Pancreas (tissue), 10 donors: ENCODE measurements at regions not wholly inside any gene's neighbourhood (a gene's known extent, or its start where the extent isn't known, plus 50 kb on each side); places are given as distances from the start of the nearest gene placed in this dataset.
A peak's percentile ranks its signal among the peaks of the same experiment; 100 is the strongest.

Experiments
- ATAC-seq, 4 donors: fragments of 200-7000 bp; cut with Tn5 transposase; one replicate each; pipeline versions ENCODE4 v1.8.0 to v1.9.1; 2020; ENCODE audit warnings: mild to moderate bottlenecking in 4 of 4, moderate library complexity in 4 of 4
- DNase-seq, 6 donors: peaks; one replicate each; pipeline ENCODE4 v3.0.0-alpha.2; 2020
- FAIRE-seq: peaks from 2 replicates; lab custom pipeline; 2012; peaks lifted over from hg19 to GRCh38; lab: Jason Lieb, UNC
- H3K27ac ChIP-seq, 4 donors: fragments of 200-600 bp; sonication (generic); 1 replicate in 3 of 4; 2 replicates in 1 of 4; pipeline versions ENCODE4 v1.5.0 to v1.8.0; 2020
- H3K27me3 ChIP-seq, 4 donors: fragments of 200-600 bp; one replicate each; pipeline ENCODE4 v1.8.0; 2021
- H3K36me3 ChIP-seq, 3 donors: fragments of 200-600 bp; sonication (generic) in 1 of 3; one replicate each; pipeline versions ENCODE4 v1.5.0 to v1.8.0; 2020 to 2021
- H3K4me1 ChIP-seq, 3 donors: fragments of 200-600 bp; one replicate each; pipeline ENCODE4 v1.8.0; 2021
- H3K4me3 ChIP-seq, 4 donors: fragments of 200-600 bp; sonication (generic) in 2 of 4; one replicate each; pipeline versions ENCODE4 v1.5.0 to v1.8.0; 2020 to 2021
- H3K9me3 ChIP-seq, 4 donors: fragments of 200-600 bp; one replicate each; pipeline ENCODE4 v1.8.0; 2021
- WGBS, 2 donors: extraction: QIAGEN DNeasy Blood & Tissue Kit; methylation state at CpG; one replicate each; pipeline ENCODE4 v1.1.7; 2013; 5-methylcytosine and 5-hydroxymethylcytosine counted together
- intact Hi-C, 3 donors: fragments of 100-400 bp; cut with DNase I; formaldehyde crosslinking; loops; one replicate each; pipeline versions ENCODE4 v1.11.1 to v1.14.2; 2022
- TF ChIP-seq, protein P1 (sequence below), 4 donors: fragments of 200-600 bp; sonication (generic) in 3 of 4; IDR thresholded peaks; one replicate each; pipeline versions ENCODE4 v1.5.0 to v1.8.0; 2021; ENCODE audit warnings: antibody characterized with exemption in 4 of 4
- donor health status: healthy with polysubstance abuse.
- donor health status: DM: no; HTN: no; CAD: no; lungs with moderate emphysema.
- donor health status: DM: no; HTN: no; CAD: no.
- donor health status: control.
- donor health status: control.
- donor health status: Bipolar disorder and iron deficiency.
- donor health status: DM: yes; HTN: yes; CAD: no.
- donor health status: DM: no; HTN: no; CAD: no.
- donor health status: DM: no; HTN: no; CAD: no.
- donor health status: DM: yes; HTN: yes; CAD: no.

DNA sequence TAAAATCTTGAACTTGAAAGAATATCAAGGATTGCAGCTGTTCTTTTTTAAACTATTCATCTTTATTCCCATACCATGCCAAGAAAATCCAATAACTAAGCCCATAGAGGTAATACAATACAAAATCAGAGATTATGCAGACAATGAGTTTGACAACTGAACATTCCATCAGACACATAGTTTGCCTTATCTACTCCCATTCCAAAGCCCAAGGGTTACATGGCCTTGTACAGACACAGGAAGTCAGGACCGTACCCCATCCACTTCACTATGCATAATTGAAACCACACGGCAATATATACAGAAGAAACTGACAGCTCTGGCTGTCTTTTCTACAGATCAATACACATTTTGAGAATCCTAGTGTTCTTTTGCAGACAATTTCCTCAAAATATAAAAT, 181.3 kb downstream of the TMX3 start:
- H3K4me3 ChIP-seq: no peak overlapping the region
- FAIRE-seq: no peak

DNA sequence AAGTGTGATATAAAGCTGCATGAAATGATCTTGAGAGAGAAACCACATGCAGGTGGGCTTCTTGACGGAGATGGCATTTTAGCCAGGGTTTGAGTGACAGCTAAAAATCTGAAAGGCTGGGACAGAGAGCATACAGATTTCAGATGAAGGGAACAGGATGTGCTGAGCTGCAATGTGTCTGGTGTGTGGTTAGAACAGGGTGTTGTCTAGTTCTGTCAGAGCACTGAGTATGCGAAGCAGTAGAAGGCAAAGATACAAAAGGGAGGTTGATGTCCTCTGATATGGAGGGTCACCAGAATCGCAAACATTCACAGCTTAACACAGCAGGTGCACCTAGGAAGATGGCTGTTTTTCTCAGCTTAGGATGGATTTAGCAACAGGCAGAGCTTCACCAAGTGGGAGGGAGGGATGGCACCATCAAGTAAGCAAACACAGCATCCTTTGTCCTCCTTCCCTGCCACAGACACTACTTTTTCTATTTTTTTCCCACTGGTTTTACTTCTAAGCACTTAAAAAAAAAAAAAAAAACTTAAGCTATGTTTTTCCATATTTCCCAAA, 182.5 kb downstream of the TMX3 start:
- Histone ChIP-seq H3K27me3 (no peaks in the 10 kb centered on the region), H3K4me1 (no peaks in the 10 kb centered on the region), H3K36me3 (no peaks in the 10 kb centered on the region), H3K9me3 (no peaks in the 10 kb centered on the region), H3K4me3 (no peak overlapping the region), H3K27ac (no peak overlapping the region)
- 33 to 48% methylated on average over 3 of the region's 3 CpGs for WGBS, 2 donors
- intact Hi-C loops: no loop called here
- FAIRE-seq (no peak), DNase-seq (no peak), ATAC-seq (no peak)
- TF ChIP-seq, protein P1, sequence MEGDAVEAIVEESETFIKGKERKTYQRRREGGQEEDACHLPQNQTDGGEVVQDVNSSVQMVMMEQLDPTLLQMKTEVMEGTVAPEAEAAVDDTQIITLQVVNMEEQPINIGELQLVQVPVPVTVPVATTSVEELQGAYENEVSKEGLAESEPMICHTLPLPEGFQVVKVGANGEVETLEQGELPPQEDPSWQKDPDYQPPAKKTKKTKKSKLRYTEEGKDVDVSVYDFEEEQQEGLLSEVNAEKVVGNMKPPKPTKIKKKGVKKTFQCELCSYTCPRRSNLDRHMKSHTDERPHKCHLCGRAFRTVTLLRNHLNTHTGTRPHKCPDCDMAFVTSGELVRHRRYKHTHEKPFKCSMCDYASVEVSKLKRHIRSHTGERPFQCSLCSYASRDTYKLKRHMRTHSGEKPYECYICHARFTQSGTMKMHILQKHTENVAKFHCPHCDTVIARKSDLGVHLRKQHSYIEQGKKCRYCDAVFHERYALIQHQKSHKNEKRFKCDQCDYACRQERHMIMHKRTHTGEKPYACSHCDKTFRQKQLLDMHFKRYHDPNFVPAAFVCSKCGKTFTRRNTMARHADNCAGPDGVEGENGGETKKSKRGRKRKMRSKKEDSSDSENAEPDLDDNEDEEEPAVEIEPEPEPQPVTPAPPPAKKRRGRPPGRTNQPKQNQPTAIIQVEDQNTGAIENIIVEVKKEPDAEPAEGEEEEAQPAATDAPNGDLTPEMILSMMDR (IDR thresholded peaks at IDR 0.05): no peak

More for the DNA sequence above, 181.3 kb downstream of the TMX3 start:
- TF ChIP-seq, protein P1 (IDR thresholded peaks at IDR 0.05): no peak
- Histone ChIP-seq H3K4me1 (no peaks in the 10 kb centered on the region), H3K36me3 (no peaks in the 10 kb centered on the region), H3K9me3 (no peaks in the 10 kb centered on the region), H3K27me3 (no peaks in the 10 kb centered on the region), H3K27ac (no peak overlapping the region)
- 37 to 41% methylated on average over 2 of the region's 2 CpGs for WGBS, 2 donors
- ATAC-seq (no peak), DNase-seq (no peak)
- intact Hi-C loops: no loop called here

DNA sequence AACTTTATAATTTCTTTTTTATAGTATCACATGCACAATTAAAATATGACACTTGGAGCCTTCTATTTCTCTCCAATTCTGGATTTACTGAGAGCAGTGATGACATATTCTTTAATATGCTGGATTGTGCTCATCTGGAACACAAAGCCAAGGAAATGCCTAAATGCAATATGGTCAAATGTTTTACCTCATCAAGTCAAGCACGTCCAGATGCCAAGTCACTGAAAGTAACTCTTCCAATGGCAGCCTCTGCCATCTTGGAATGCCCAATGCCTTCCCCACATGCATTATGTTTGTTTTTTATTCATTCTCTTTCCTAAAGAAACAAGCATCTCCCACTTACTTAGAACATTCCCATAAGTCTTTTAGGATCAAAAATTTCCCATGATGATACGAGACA, 189.8 kb downstream of the TMX3 start:
- 56 to 58% methylated on average over 2 of the region's 2 CpGs for WGBS, 2 donors
- H3K4me1 ChIP-seq: no peaks in the 10 kb centered on the region
- H3K4me3 ChIP-seq: no peak overlapping the region
- TF ChIP-seq, protein P1 (IDR thresholded peaks at IDR 0.05): no peak
- no peaks in the 10 kb centered on the region for H3K36me3 ChIP-seq
- FAIRE-seq: no peak
- H3K9me3 ChIP-seq: no peaks in the 10 kb centered on the region
- intact Hi-C loops: no loop called here
- DNase-seq: no peak
- no peak for ATAC-seq
- no peaks in the 10 kb centered on the region for H3K27me3 ChIP-seq
- no peak overlapping the region for H3K27ac ChIP-seq

DNA sequence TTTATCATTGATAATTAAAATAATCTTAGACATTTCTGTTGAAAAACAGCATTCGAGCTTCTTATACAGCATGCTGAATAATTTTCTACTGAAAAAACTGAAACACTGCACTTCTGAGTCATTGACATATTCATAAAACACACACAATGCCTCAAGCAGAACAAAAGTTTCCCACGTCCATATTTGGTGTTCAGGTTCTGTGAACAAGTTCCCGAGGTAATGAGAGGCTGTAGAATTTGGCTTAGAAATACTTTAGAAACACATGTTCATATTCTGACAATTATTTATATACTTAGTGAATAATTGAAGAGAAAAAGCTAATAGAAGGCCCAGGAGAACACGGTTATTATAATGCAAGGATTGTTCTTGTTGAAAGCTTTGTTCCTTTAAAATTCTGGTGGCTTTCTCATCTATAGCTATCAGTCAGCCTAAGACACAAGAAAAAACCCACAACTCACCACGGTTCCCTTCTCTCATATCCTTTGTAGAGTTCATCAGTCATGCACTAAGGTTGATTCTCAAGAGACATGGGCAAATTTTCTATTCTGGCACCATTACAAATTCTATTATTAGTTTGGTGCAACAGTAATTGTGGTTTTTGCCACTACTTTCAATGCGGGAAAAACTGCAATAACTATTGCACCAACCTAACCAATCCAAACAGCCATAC, 194.4 kb downstream of the TMX3 start:
- Histone ChIP-seq H3K36me3 (no peaks in the 10 kb centered on the region), H3K27me3 (no peaks in the 10 kb centered on the region), H3K4me1 (no peaks in the 10 kb centered on the region), H3K27ac (no peak overlapping the region), H3K9me3 (no peaks in the 10 kb centered on the region), H3K4me3 (no peak overlapping the region)
- FAIRE-seq: no peak
- ATAC-seq: peak in 1 of 4 donors; percentile 24
- WGBS, 2 donors: 28 to 36% methylated on average over 6 of the region's 6 CpGs
- DNase-seq: no peak
- TF ChIP-seq, protein P1 (IDR thresholded peaks at IDR 0.05): no peak
- intact Hi-C loops: no loop called here

DNA sequence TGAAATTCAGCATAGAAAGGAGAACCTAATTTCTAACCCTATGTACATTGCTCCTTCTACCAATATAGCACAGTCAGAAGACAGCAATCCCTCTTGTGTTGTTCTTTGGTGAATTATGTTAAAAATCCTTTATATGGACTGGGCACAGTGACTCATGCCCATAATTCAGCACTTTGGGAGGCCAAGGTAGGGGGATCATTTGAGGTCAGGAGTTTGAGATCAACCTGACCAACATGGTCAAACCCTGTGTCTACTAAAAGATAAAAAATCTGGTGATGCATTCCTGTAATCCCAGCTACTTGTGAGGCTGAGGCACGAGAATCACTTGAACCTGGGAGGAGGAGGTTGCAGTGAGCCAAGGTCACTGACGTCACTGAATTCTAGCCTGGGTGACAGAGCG, 195.6 kb downstream of the TMX3 start:
- ATAC-seq (no peak), FAIRE-seq (no peak), DNase-seq (no peak)
- TF ChIP-seq, protein P1 (IDR thresholded peaks at IDR 0.05): no peak
- Histone ChIP-seq H3K4me3 (no peak overlapping the region), H3K9me3 (no peaks in the 10 kb centered on the region), H3K4me1 (no peaks in the 10 kb centered on the region), H3K27me3 (no peaks in the 10 kb centered on the region), H3K36me3 (no peaks in the 10 kb centered on the region), H3K27ac (no peak overlapping the region)
- 49 to 56% methylated on average over 3 of the region's 3 CpGs for WGBS, 2 donors
- intact Hi-C loops: no loop called here
